ENCODE measurements at regions not wholly inside any gene's neighbourhood (a gene's known extent, or its start where the extent isn't known, plus 50 kb on each side); places are given as distances from the start of the nearest gene placed in this dataset.

DNA sequence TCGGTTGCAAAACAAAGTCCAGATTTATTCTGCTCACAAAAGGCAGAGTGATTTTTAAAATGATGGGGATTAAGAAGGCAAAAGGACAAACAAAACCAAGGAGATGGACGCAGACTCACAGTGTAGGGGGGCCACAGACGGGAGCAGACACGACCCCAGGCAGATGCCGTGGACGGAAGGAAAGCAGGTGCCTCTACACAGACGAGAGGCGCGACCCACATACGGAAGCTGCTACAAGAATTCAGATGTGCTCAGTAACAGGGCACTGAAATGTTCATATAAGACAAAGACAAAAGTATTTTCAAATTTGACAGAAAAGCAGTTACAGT, 148.9 kb downstream of the BRD1 start:
- ATAC-seq (ENCODE audit: low read depth) (no peak), DNase-seq (no peak)
- Histone ChIP-seq H4K8ac (ENCODE audit: low read depth in 2 of 2, low read length in 2 of 2) (no peak overlapping the region), H4K5ac (ENCODE audit: low read depth, low read length) (no peak overlapping the region), H3K56ac (ENCODE audit: extremely low read depth, insufficient read depth, low read length) (no peak overlapping the region), H3K36me3 (ENCODE audit: control insufficient read depth, insufficient read depth, low read length) (no peaks in the 10 kb centered on the region), H3K9me3 (ENCODE audit: control insufficient read depth, insufficient read depth, low read length) (no peaks in the 10 kb centered on the region), H3K4ac (ENCODE audit: low read depth, low read length) (no peak overlapping the region), H3K23ac (ENCODE audit: low read depth, low read length) (no peak overlapping the region), H3K79me1 (ENCODE audit: low read depth in 1 of 2, low read length in 2 of 2) (no peaks in the 10 kb centered on the region), H3K9me1 (ENCODE audit: insufficient read depth, low read length) (no peaks in the 10 kb centered on the region), H3K14ac (replicated peaks; ENCODE audit: low read depth, low read length) (no peak overlapping the region), H3K4me1 (ENCODE audit: control insufficient read depth, insufficient read depth, low read length) (no peaks in the 10 kb centered on the region), H4K91ac (ENCODE audit: insufficient read depth, low read depth, low read length) (no peak overlapping the region), H3K18ac (ENCODE audit: low read depth, low read length) (no peak overlapping the region), H4K20me1 (ENCODE audit: insufficient read depth, low read length) (no peaks in the 10 kb centered on the region), H2BK20ac (ENCODE audit: low read depth, low read length) (no peak overlapping the region), H3K9ac (ENCODE audit: low read depth, low read length) (no peak overlapping the region), H3K4me2 (ENCODE audit: low read depth, low read length) (no peak overlapping the region), H2AK5ac (ENCODE audit: low read depth, low read length) (no peak overlapping the region), H2BK5ac (ENCODE audit: low read depth, low read length, poor library complexity, severe bottlenecking) (no peak overlapping the region), H3K27ac (ENCODE audit: insufficient read depth, low read length) (no peak overlapping the region), H2BK15ac (ENCODE audit: low read depth, low read length) (no peak overlapping the region), H2AK9ac (replicated peaks; ENCODE audit: low read depth, low read length, poor library complexity) (no peak overlapping the region), H3K4me3 (ENCODE audit: insufficient read depth, low read depth, low read length) (no peak overlapping the region), H3K27me3 (ENCODE audit: control insufficient read depth, insufficient read depth, low read length) (no peaks in the 10 kb centered on the region), H2BK120ac (ENCODE audit: low read depth, low read length) (no peak overlapping the region), H2AFZ (replicated peaks; ENCODE audit: low read length, poor library complexity) (no peak overlapping the region)
- intact Hi-C loops (cut with micrococcal nuclease) (no loop called here), in situ Hi-C loops (cut with MboI; ENCODE audit: low sequenced_read_pairs) (no loop called here), dilution Hi-C loops (cut with HindIII; ENCODE audit: low sequenced_read_pairs, unreplicated experiment) (no loop called here)
- WGBS, 2 experiments (ENCODE audit: extremely low coverage in 2 of 2, insufficient read length in 1 of 2), result 24% methylated on average over 2 of the region's 10 CpGs; no CpG with 5 or more reads in 1 of the 2 experiments
- POLR2A ChIA-PET (ENCODE audit: unreplicated experiment), result no interaction called here
- CTCF ChIA-PET, result no interaction called here
- no peak for TF ChIP-seq RAD21 (IDR thresholded peaks at IDR 0.05; ENCODE audit: low read length)
- no peak for TF ChIP-seq BHLHE40 (IDR thresholded peaks at IDR 0.05; ENCODE audit: low read depth, low read length)
- no peak for TF ChIP-seq RCOR1 (IDR thresholded peaks at IDR 0.05; ENCODE audit: insufficient replicate concordance, low read length)
- TF ChIP-seq NFE2L2 (IDR thresholded peaks at IDR 0.05; ENCODE audit: low read depth, low read length), result no peak
- no peak for TF ChIP-seq SMC3 (IDR thresholded peaks at IDR 0.05; ENCODE audit: low read depth, low read length)
- TF ChIP-seq, protein P1, sequence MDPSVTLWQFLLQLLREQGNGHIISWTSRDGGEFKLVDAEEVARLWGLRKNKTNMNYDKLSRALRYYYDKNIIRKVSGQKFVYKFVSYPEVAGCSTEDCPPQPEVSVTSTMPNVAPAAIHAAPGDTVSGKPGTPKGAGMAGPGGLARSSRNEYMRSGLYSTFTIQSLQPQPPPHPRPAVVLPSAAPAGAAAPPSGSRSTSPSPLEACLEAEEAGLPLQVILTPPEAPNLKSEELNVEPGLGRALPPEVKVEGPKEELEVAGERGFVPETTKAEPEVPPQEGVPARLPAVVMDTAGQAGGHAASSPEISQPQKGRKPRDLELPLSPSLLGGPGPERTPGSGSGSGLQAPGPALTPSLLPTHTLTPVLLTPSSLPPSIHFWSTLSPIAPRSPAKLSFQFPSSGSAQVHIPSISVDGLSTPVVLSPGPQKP (IDR thresholded peaks at IDR 0.05; ENCODE audit: borderline replicate concordance, low read depth, low read length), result no peak
- no peak for TF ChIP-seq POLR2A (IDR thresholded peaks at IDR 0.05; ENCODE audit: low read depth, low read length)
- TF ChIP-seq, protein P2, sequence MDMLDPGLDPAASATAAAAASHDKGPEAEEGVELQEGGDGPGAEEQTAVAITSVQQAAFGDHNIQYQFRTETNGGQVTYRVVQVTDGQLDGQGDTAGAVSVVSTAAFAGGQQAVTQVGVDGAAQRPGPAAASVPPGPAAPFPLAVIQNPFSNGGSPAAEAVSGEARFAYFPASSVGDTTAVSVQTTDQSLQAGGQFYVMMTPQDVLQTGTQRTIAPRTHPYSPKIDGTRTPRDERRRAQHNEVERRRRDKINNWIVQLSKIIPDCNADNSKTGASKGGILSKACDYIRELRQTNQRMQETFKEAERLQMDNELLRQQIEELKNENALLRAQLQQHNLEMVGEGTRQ (IDR thresholded peaks at IDR 0.05; ENCODE audit: low read depth, low read length), result no peak
- TF ChIP-seq CEBPB (IDR thresholded peaks at IDR 0.05; ENCODE audit: low read depth, low read length), result no peak
- TF ChIP-seq MAZ (IDR thresholded peaks at IDR 0.05; ENCODE audit: borderline replicate concordance, low read depth, low read length), result no peak
- TF ChIP-seq MXI1 (IDR thresholded peaks at IDR 0.05; ENCODE audit: borderline replicate concordance, low read depth, low read length), result no peak
- no peak for TF ChIP-seq FOS (IDR thresholded peaks at IDR 0.05; ENCODE audit: low read depth, low read length)
- TF ChIP-seq RFX5 (IDR thresholded peaks at IDR 0.05; ENCODE audit: low read depth, low read length), result no peak
- TF ChIP-seq, protein P3, sequence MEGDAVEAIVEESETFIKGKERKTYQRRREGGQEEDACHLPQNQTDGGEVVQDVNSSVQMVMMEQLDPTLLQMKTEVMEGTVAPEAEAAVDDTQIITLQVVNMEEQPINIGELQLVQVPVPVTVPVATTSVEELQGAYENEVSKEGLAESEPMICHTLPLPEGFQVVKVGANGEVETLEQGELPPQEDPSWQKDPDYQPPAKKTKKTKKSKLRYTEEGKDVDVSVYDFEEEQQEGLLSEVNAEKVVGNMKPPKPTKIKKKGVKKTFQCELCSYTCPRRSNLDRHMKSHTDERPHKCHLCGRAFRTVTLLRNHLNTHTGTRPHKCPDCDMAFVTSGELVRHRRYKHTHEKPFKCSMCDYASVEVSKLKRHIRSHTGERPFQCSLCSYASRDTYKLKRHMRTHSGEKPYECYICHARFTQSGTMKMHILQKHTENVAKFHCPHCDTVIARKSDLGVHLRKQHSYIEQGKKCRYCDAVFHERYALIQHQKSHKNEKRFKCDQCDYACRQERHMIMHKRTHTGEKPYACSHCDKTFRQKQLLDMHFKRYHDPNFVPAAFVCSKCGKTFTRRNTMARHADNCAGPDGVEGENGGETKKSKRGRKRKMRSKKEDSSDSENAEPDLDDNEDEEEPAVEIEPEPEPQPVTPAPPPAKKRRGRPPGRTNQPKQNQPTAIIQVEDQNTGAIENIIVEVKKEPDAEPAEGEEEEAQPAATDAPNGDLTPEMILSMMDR (conservative IDR thresholded peaks at IDR 0.05; ENCODE audit: low read depth, low read length), result no peak
- TF ChIP-seq CHD1 (IDR thresholded peaks at IDR 0.05; ENCODE audit: low read depth, low read length), result no peak
- TF ChIP-seq MAFK (IDR thresholded peaks at IDR 0.05; ENCODE audit: low read depth, low read length), result no peak
- BruUV-seq (replicated peaks), result no TSS peak

All from IMR-90 (cell line).